ENCODE measurements at regions not wholly inside any gene's neighbourhood (a gene's known extent, or its start where the extent isn't known, plus 50 kb on each side); places are given as distances from the start of the nearest gene placed in this dataset.

- Histone ChIP-seq H3K27ac (ENCODE audit: low read length) (peak overlapping the region; percentile 8; the same call in 1 of the 2 replicates), H3K4me3 (ENCODE audit: low read depth in 2 of 2, low read length in 2 of 2) (no peak overlapping the region), H3K4me1 (ENCODE audit: control insufficient read depth, insufficient read depth, low read length) (peaks cover 22% of the 10 kb centered on the region; the same call in 1 of the 2 replicates), H3K36me3 (ENCODE audit: control insufficient read depth, insufficient read depth, low read length) (no peaks in the 10 kb centered on the region), H3K9me3 (ENCODE audit: control insufficient read depth, insufficient read depth, low read depth, low read length) (no peaks in the 10 kb centered on the region), H3K27me3 (ENCODE audit: control insufficient read depth, insufficient read depth, low read length) (no peaks in the 10 kb centered on the region)
- ATAC-seq (no peak), DNase-seq (ENCODE audit: low read depth, low spot score) (no peak)
- in situ Hi-C loops (cut with HindIII; ENCODE audit: low pct_unique_long_range_greater_than_20kb, low sequenced_read_pairs): no loop called here
- ChIA-PET POLR2A (no interaction called here), CTCF (no interaction called here)
- intact Hi-C loops (cut with micrococcal nuclease; ENCODE audit: unreplicated experiment): no loop called here
- BruUV-seq (replicated peaks): no TSS peak
- no peak for TF ChIP-seq SIN3A (IDR thresholded peaks at IDR 0.05; ENCODE audit: borderline replicate concordance, insufficient read depth, low read depth, low read length)
- TF ChIP-seq TCF7L2 (IDR thresholded peaks at IDR 0.05; ENCODE audit: low read depth, low read length): no peak
- no peak for TF ChIP-seq REST (IDR thresholded peaks at IDR 0.05; ENCODE audit: insufficient read depth in 1 of 2, low read depth in 2 of 2, low read length in 1 of 2)
- TF ChIP-seq POLR2AphosphoS5 (IDR thresholded peaks at IDR 0.05; ENCODE audit: low read depth, low read length): no peak
- TF ChIP-seq CTCF (IDR thresholded peaks at IDR 0.05): no peak
Measured at GRCh38 chr5:125002727-125003598, 256.5 kb upstream of the ZNF608 start.

- no peak for DNase-seq (ENCODE audit: low read depth, low spot score)
- POLR2A ChIA-PET: interaction anchor here (0.6 kb wide), 1 partner anchor 1416 kb away, joined by 3 read pairs; no protein-coding TSS in a partner anchor
- CTCF ChIA-PET: no interaction called here
- H3K4me3 ChIP-seq (ENCODE audit: low read depth in 2 of 2, low read length in 2 of 2): no peak overlapping the region
- ATAC-seq: no peak
- TF ChIP-seq REST (IDR thresholded peaks at IDR 0.05; ENCODE audit: insufficient read depth in 1 of 2, low read depth in 2 of 2, low read length in 1 of 2) (no peak), POLR2AphosphoS5 (IDR thresholded peaks at IDR 0.05; ENCODE audit: low read depth, low read length) (no peak), TCF7L2 (IDR thresholded peaks at IDR 0.05; ENCODE audit: low read depth, low read length) (no peak), CTCF (IDR thresholded peaks at IDR 0.05) (no peak), SIN3A (IDR thresholded peaks at IDR 0.05; ENCODE audit: borderline replicate concordance, insufficient read depth, low read depth, low read length) (no peak)
- no peaks in the 10 kb centered on the region for H3K36me3 ChIP-seq (ENCODE audit: control insufficient read depth, insufficient read depth, low read length)
- no peaks in the 10 kb centered on the region for H3K9me3 ChIP-seq (ENCODE audit: control insufficient read depth, insufficient read depth, low read depth, low read length)
- H3K27ac ChIP-seq (ENCODE audit: low read length): peak overlapping the region; percentile 39; the same call in 1 of the 2 replicates
- no TSS peak for BruUV-seq (replicated peaks)
- in situ Hi-C loops (cut with HindIII; ENCODE audit: low pct_unique_long_range_greater_than_20kb, low sequenced_read_pairs) (no loop called here), intact Hi-C loops (cut with micrococcal nuclease; ENCODE audit: unreplicated experiment) (no loop called here)
- H3K4me1 ChIP-seq (ENCODE audit: control insufficient read depth, insufficient read depth, low read length): peaks cover 22% of the 10 kb centered on the region; the same call in 1 of the 2 replicates
- no peaks in the 10 kb centered on the region for H3K27me3 ChIP-seq (ENCODE audit: control insufficient read depth, insufficient read depth, low read length)
Measured at GRCh38 chr5:125004009-125004408, 257.6 kb upstream of the ZNF608 start.
